ENCODE measurements at regions not wholly inside any gene's neighbourhood (a gene's known extent, or its start where the extent isn't known, plus 50 kb on each side); places are given as distances from the start of the nearest gene placed in this dataset.

DNA sequence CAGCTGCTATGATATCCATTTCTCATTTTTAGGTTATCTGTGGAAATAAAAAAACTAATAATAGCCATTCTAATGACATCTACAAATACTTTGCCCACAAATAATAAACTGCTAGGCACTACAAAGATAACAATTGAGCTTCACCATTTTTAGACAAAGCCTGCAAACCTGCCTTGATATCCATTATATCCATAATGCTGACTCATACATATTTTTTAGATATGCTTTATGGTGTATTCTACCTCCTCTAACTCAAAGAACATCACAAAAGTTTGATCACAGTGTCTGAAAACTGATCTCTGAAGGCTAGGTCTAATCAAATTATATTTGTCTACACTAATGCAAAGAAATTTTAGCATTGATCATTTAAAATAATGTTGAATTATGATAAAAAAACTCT lies 138.4 kb downstream of the HNMT start:
- no peaks in the 10 kb centered on the region for H3K27me3 ChIP-seq (ENCODE audit: control insufficient read depth in 2 of 2, insufficient read depth in 2 of 2, low read length in 2 of 2)
- dilution Hi-C loops (cut with MboI; ENCODE audit: extremely low pct_ligation_motif_present, low sequenced_read_pairs) (no loop called here), intact Hi-C loops (cut with micrococcal nuclease) (no loop called here)
- no peaks in the 10 kb centered on the region for H3K79me2 ChIP-seq (ENCODE audit: control insufficient read depth, insufficient read depth, low read length)
- BruUV-seq (replicated peaks), result no TSS peak
- H3K4me3 ChIP-seq (replicated peaks in 1 of 3; ENCODE audit: insufficient read depth in 1 of 3, low read depth in 1 of 3, low read length in 3 of 3), result no peak overlapping the region
- DNase-seq (ENCODE audit: low read depth, low spot score), result no peak
- no peak overlapping the region for H3K9ac ChIP-seq (replicated peaks; ENCODE audit: extremely low read depth, insufficient read depth, low read length)
- H3K9me1 ChIP-seq (replicated peaks; ENCODE audit: control insufficient read depth, extremely low read depth, insufficient read depth, low read length), result no peaks in the 10 kb centered on the region
- H2AFZ ChIP-seq (ENCODE audit: low read depth, low read length), result no peak overlapping the region
- H3K4me2 ChIP-seq (ENCODE audit: insufficient read depth, low read length), result no peak overlapping the region
- H3K4me1 ChIP-seq (ENCODE audit: control insufficient read depth, extremely low read depth, insufficient read depth, low read length), result no peaks in the 10 kb centered on the region
- H3K9me3 ChIP-seq (replicated peaks; ENCODE audit: control insufficient read depth, insufficient read depth, low read length), result no peaks in the 10 kb centered on the region
- ChIA-PET CTCF (interaction anchor here (0.8 to 5.4 kb wide), 2 partner anchors 12 to 122 kb away, joined by 3 to 25 read pairs; no protein-coding TSS in a partner anchor), POLR2A (no interaction called here)
- H4K20me1 ChIP-seq (replicated peaks; ENCODE audit: control insufficient read depth, extremely low read depth, insufficient read depth, low read length), result no peaks in the 10 kb centered on the region
- TF ChIP-seq CTCF (IDR thresholded peaks at IDR 0.05; ENCODE audit: extremely low read depth in 1 of 2, insufficient read depth in 1 of 2, low read depth in 1 of 2, low read length in 2 of 2) (no peak), EZH2 (IDR thresholded peaks at IDR 0.05; ENCODE audit: borderline replicate concordance, low read depth, low read length, severe bottlenecking) (no peak), GATA2 (IDR thresholded peaks at IDR 0.05; ENCODE audit: insufficient read depth, insufficient read length, low read depth, low read length) (no peak), POLR2AphosphoS5 (IDR thresholded peaks at IDR 0.05; ENCODE audit: insufficient read depth, low read depth, low read length) (no peak), MYC (IDR thresholded peaks at IDR 0.05; ENCODE audit: low read depth, low read length) (no peak), JUN (IDR thresholded peaks at IDR 0.05; ENCODE audit: borderline replicate concordance, insufficient read depth, insufficient read length, low read depth) (no peak), FOS (IDR thresholded peaks at IDR 0.05; ENCODE audit: borderline replicate concordance, insufficient read depth, low read length) (no peak), POLR2A (IDR thresholded peaks at IDR 0.05; ENCODE audit: low read depth, low read length) (no peak), MAX (IDR thresholded peaks at IDR 0.05; ENCODE audit: insufficient read depth, insufficient read length) (no peak)
- FAIRE-seq, result no peak
- no peaks in the 10 kb centered on the region for H3K36me3 ChIP-seq (ENCODE audit: control insufficient read depth in 2 of 2, extremely low read depth in 1 of 2, insufficient read depth in 2 of 2, low read length in 2 of 2)
- H3K27ac ChIP-seq (ENCODE audit: insufficient read depth, low read depth, low read length), result no peak overlapping the region

Data from endothelial cell of umbilical vein (primary cell).